Glomerular endothelial cell (primary cell): ENCODE measurements at regions not wholly inside any gene's neighbourhood (a gene's known extent, or its start where the extent isn't known, plus 50 kb on each side); places are given as distances from the start of the nearest gene placed in this dataset.
"Not testable (repeated sequence)": the region's sequence is repeated elsewhere in the genome, so short reads cannot be mapped to it uniquely, and the experiment has no call there.

Experiments
- DNase-seq: peaks from one replicate; pipeline ENCODE4 v3.0.0-alpha.2; 2011; ENCODE audit warnings: low read depth, low spot score; ENCODE audit errors: extremely low read depth

GRCh38 chr9:39663020-39663419 lies 307.6 kb downstream of the SPATA31A1 start:
- not testable (repeated sequence) for DNase-seq

GRCh38 chr9:39663713-39664112 lies 308.2 kb downstream of the SPATA31A1 start:
- DNase-seq: not testable (repeated sequence)

GRCh38 chr9:39665020-39665419 lies 309.6 kb downstream of the SPATA31A1 start:
- DNase-seq: not testable (repeated sequence)

DNA sequence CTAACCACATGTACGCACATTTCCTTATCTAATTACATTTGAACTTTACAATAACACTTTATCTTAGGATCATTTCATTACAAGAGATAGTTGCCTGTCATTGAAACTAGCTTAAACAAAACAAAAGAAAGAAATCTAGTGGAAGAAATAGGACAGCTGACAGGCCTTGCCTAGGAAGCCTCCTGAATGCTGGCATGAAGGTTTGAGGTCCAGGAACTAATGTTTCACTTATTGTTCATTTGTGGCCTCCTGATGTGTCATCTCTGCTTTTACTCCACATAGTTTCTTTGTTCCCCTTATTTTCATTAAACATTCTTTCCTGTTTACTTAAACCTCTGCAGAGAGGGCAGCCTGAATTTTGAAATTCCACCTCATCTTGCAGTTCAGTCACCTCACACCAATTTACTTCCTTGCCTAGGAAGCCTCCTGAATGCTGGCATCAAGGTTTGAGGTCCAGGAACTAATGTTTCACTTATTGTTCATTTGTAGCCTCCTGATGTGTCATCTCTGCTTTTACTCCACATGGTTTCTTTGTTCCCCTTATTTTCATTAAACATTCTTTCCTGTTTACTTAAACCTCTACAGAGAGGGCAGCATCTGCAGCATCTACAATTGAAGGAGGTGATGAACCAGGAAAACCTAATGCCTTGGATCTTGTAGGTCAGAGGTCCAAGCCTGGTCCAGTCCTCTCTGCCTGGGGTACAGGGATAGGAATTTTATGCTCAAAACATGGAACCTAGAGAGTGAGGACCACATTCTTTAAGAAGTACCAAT lies 319.2 kb downstream of the SPATA31A1 start:
- DNase-seq: not testable (repeated sequence)

GRCh38 chr9:39675211-39675553 lies 319.7 kb downstream of the SPATA31A1 start:
- DNase-seq: not testable (repeated sequence)

- not testable (repeated sequence) for DNase-seq
Measured at GRCh38 chr9:39678534-39679263, 323.2 kb downstream of the SPATA31A1 start.

GRCh38 chr9:39680694-39681401 lies 325.4 kb downstream of the SPATA31A1 start:
- DNase-seq: not testable (repeated sequence)

GRCh38 chr9:39728862-39729261 lies 373.4 kb downstream of the SPATA31A1 start:
- DNase-seq: not testable (repeated sequence)

DNA sequence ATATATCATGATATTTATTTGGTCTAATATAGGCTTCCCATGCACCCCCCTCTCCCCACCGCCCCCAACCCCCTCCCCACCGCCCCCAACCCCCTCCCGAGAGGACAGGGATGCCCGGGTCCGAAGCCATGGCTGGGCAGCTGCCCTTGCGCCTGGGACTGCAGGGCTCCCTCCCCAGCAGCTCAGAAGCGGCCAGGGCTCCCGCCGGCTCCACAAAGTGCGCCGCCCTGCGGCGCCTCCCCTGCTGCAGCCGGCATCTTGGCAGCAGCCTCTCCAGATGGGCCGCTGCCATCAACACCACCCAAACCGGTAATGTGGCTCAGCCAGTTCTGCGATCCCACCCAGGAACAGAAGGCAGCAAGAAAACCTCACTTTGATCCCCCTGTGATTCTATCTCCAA lies 389.4 kb downstream of the SPATA31A1 start:
- not testable (repeated sequence) for DNase-seq

DNA sequence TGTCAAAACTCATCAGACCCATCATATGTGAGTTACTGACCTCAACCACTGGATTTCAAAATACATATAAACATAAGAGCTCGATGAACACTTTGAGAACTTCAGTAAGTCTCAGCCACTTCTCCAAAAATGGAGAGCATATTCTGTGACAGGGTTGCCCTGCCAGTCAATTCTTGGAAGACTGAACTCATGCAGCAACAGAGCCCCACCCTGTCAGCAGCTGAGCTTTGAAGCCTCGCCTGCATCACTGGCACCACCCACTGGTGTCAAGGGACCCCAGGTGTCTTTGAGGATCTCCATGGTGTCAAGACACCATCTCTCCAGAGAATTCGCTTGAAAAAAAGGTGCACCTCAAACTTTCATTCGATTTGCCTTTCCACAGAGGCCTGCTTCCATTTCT lies 420.1 kb downstream of the SPATA31A1 start:
- not testable (repeated sequence) for DNase-seq

- not testable (repeated sequence) for DNase-seq
Measured at GRCh38 chr9:39791356-39791755, 435.9 kb downstream of the SPATA31A1 start.

DNA sequence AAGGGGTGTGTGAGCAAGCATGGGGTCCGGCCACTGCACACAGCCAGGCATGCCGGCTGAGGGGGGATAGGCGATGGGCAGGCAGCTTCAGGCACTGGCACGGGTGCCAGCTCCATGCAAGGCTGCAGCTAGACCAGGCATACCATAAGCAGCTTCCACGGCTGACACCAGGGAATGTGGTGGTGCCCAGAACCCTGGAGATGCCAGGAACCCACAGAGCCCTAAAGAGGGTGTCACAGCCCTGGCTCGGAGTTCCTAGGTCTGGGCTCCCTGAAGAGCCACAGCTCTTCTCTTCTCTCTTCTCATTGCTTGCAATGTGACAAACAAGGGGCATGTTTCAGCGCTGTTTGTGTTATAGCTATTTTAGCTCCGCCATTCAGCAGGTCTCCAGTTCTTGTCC lies 442.5 kb downstream of the SPATA31A1 start:
- not testable (repeated sequence) for DNase-seq

GRCh38 chr9:39799252-39799651 lies 443.8 kb downstream of the SPATA31A1 start:
- DNase-seq: not testable (repeated sequence)

DNA sequence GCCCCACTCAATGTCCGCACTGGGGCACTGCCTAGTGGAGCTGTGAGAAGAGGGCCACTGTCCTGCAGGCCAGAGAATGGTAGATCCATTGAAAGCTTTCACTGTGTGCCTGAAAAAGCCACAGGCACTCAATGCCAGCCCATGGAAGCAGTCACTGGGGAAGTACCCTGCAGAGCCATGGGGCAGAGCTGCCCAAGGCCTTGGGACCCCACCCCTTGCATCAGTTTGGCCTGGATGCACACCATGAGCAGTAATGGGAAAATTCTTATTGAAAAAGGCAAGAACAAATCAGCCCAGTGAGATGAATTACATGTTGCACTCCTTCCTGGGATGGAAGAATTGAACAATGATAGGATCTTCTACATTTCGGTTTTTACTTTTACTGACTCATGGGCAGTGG lies 447.1 kb downstream of the SPATA31A1 start:
- DNase-seq: not testable (repeated sequence)

- not testable (repeated sequence) for DNase-seq
Measured at GRCh38 chr9:39809401-39810226, 454.1 kb downstream of the SPATA31A1 start.

DNA sequence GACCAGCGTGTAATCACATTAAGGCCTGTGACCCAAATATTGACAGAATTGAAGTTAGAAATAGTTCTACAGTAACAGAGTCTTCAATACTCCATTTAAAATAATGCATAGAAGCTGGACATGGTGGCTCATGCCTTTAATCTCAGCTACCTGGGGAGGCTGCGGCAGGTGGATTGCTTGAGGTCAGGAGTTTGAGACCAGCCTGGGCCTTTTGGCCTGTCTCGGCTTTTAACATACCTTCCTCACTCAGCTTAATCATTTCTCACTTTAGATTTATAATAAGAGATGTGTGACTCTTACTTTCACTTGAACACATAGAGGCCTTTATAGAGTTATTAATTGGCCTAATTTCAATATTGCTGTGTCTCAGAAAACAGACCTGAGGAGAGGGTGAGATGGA lies 454.9 kb downstream of the SPATA31A1 start:
- DNase-seq: not testable (repeated sequence)

- DNase-seq: not testable (repeated sequence)
Measured at GRCh38 chr9:39811615-39812014, 456.1 kb downstream of the SPATA31A1 start.

GRCh38 chr9:39828457-39828856 lies 473.0 kb downstream of the SPATA31A1 start:
- DNase-seq: not testable (repeated sequence)
